Sigmoid colon (tissue), 4 donors: ENCODE measurements at regions not wholly inside any gene's neighbourhood (a gene's known extent, or its start where the extent isn't known, plus 50 kb on each side); places are given as distances from the start of the nearest gene placed in this dataset.

ENCODE experiments used
- EP300 ChIP-seq, 4 donors: sonication (generic); formaldehyde crosslinking; IDR thresholded peaks; one replicate each; pipeline ENCODE4 v1.6.1; 2017; ENCODE audit warnings: antibody characterized with exemption in 4 of 4
- POLR2A ChIP-seq, 2 donors: fragments of 450-650 bp; IDR thresholded peaks; one replicate each; pipeline ENCODE4 v1.6.1; 2016; ENCODE audit warnings: antibody characterized with exemption in 2 of 2, mild to moderate bottlenecking in 2 of 2, moderate library complexity in 2 of 2
- POLR2AphosphoS5 ChIP-seq, 4 donors: sonication (generic); formaldehyde crosslinking; IDR thresholded peaks; one replicate each; pipeline ENCODE4 v1.6.1; 2017; ENCODE audit warnings: antibody characterized with exemption in 4 of 4

DNA sequence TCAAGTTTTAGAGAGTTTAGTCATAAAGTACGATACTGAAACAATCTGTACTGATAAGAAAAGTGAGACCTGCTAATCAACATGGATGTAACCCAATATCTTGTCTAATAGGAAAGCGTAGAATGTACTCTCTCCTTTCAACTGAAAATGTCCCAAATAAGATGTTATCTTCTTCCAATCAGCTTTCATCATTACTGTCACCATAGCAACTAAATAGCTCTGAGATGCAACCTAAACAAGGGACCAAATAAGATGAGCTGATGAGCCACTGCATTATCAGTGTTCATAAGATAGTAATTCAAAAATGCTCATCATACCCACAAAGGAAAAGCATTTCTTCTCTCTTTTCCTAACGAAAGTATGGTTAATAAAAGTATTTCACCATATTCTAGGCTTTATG lies 1108.3 kb upstream of the MAP3K7 start:
- TF ChIP-seq POLR2AphosphoS5 (IDR thresholded peaks at IDR 0.05) = no peak
- no peak for TF ChIP-seq POLR2A (IDR thresholded peaks at IDR 0.05)
- TF ChIP-seq EP300 (IDR thresholded peaks at IDR 0.05) = no peak
